Stimulated activated CD4-positive, alpha-beta T cell treated with anti-CD3 and anti-CD28 coated beads, Interleukin-12 subunit alpha, Interleukin-12 subunit beta, amount 100 ng/mL, for 24 hours (primary cell): ENCODE measurements at regions not wholly inside any gene's neighbourhood (a gene's known extent, or its start where the extent isn't known, plus 50 kb on each side); places are given as distances from the start of the nearest gene placed in this dataset.

Experiments used
- DNase-seq, 2 experiments: peaks; one replicate each; pipeline ENCODE4 v3.0.0-alpha.2; 2020; ENCODE audit warnings: low read depth in 2 of 2

- DNase-seq: no peak
Observed at GRCh38 chr5:3954633-3955032, 359.0 kb downstream of the IRX1 start.

GRCh38 chr5:3957658-3958057 is 362.0 kb downstream of the IRX1 start:
- no peak for DNase-seq

DNA sequence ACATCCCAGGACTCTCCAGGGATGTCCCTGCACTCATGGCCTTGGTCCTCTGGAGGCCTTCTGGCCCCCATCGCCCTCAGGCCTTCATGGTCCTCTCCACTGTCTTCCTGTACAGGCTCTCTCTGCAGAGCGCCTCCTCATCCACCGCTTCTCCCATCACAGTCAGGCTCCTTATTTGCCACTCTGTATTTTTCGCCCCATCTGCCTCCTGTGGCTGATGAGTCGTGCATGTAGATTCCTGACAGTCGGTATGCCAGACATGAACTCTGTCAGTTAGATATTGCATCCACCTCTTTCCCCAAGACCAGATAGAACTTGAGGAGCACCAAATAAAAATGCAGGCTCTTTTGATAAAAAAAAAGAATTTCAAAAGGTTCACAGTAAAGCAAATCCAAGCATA is 362.8 kb downstream of the IRX1 start:
- DNase-seq: no peak

DNA sequence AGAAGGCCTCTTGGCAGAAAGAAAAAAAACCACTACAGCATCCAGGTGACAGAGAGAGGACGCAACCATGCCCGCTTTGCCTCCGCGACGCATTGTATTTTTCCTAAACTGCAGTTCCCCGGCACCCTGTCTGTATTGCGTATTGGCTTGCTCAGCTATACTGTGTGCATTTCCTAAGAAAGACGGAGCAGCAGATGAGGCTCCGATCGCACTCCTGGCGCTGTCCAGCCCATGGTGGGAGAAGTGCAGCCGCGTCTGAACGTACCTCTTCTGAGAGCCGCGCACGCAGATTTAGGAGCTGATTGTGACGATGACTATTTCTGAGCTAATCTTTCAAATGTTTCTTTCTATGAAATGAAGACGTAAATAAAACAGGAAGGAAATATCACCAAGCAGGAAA is 366.5 kb downstream of the IRX1 start:
- DNase-seq: no peak

DNA sequence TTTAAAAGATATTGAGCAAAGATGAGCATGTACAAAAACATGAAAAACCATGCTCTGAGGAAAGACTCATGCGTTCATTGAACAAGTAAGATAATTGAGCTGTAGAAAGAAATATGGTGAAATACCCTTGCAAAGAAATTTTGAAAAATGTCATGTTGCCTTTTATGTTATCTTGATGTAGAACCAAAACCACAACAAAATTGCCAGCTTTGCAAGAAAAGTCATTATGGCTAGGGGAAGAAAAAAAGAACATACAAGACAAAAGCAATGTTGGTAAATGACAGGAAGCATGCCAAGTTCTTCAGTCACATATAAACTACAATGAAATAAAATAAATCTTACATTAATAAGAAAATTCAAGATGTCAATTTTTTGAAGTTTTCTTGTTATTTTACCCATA is 368.0 kb downstream of the IRX1 start:
- DNase-seq: no peak

- no peak for DNase-seq
Observed at GRCh38 chr5:3980156-3980555, 384.5 kb downstream of the IRX1 start.

GRCh38 chr5:3987867-3988266 is 392.2 kb downstream of the IRX1 start:
- no peak for DNase-seq

- DNase-seq: no peak
Observed at GRCh38 chr5:3993856-3994473, 398.3 kb downstream of the IRX1 start.

- DNase-seq: no peak
Observed at GRCh38 chr5:3994628-3995027, 399.0 kb downstream of the IRX1 start.

GRCh38 chr5:3995954-3996619 is 400.5 kb downstream of the IRX1 start:
- DNase-seq: no peak

DNA sequence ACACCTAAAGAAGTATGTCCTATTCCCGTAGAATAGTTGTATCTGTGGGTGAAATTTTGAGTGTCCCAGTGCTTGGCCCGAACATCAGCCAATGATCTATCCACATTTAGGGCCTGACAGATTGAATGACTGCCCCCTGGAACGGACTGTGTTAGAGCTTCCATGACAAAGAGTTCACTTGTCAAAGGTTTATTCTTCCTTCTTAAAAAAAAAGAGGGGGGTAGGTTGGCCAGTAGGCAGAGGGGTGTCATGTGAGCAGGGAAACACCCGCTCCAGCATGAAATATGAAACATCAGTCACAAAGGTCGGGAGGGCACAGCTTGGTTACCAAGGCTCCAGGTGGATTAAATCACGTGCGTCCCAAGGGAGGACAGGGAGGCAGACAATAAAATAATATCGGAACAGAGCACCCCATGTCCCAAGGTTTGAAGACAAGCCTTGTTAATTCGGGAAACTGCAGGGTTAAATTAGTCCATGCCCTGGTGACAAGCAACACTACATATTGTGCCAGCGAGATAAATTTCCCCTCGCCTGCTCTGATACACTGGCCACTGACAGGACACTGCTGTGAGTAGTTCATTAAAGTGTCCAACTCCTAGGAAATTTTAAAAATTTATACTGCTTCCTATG is 401.2 kb downstream of the IRX1 start:
- no peak for DNase-seq

- no peak for DNase-seq
Observed at GRCh38 chr5:3997670-3998069, 402.0 kb downstream of the IRX1 start.

DNA sequence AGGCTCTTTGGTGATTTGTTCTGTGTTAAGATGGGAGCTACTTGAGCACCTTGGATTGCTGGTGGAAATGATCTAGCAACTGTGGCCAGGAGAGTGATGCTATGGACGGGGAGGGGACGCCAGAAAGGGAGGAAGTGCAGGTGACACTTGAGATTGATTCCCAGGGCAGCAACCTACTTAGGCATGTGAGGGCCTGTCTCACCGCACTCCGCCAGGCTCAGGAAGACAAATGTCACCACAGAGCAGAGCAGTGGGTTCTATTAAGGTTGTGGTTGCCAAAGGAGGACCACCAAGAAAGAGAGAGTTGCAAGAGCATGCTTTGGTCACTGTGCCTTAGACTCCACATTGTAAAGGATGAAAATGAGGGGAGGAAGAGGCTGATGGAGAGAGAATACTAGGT is 404.3 kb downstream of the IRX1 start:
- DNase-seq: no peak

GRCh38 chr5:4001004-4001403 is 405.4 kb downstream of the IRX1 start:
- DNase-seq: no peak

DNA sequence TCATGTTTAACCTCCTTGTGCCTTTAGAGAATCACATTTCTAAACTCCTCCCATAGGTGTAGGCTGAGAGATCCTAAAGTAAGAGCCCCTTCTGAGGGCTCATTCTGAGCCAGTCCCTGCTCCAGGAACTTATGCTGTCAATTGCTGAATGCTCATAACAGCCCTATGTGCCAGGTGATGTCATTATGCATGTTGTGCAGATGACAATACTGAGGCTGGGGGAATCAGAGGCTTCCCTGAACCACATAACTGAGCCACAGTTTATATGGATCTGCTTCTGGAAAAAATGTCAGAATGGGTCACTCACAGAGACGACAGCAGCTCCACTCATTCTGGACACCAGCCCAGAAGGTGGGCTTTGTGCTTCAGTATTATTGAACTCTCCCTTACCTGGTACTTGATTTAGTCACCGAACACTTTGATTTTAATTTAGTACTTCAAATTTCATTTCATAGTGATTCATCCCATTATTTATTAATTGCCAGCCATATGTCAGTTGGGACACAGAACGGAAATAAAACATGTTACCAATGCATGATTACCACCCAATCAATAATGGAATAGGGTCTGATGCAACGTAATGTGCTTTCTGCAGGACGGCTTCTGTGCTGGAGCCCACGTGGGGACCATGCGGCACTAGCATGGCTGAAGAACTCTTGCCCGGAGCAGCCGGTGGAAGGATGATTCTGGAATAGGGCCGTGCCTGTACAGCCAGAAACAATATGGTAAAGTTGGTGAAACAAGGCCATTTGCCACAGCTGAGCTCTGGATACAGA is 406.3 kb downstream of the IRX1 start:
- no peak for DNase-seq

GRCh38 chr5:4005335-4005734 is 409.7 kb downstream of the IRX1 start:
- DNase-seq: no peak

GRCh38 chr5:4007001-4007400 is 411.4 kb downstream of the IRX1 start:
- no peak for DNase-seq

DNA sequence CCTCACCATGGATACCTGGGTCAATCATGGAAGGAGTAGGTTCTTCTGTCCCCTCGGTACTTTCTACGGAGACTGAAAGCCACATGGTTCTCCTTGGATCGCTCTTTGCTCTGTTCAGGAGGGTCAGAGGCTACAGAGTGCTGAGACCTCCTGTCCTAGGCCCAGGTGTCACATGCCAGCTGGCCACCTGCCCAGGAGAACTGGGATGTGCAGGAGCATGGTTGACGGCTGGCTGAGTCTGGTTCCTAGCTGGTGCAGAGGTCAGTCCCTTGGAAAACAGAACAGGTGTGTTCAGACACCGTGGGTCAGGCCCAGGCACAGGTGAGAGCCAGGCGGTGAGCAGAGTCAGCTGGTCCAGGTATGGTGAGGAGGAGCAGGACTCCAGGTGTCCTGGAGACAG is 416.3 kb downstream of the IRX1 start:
- DNase-seq: no peak

DNA sequence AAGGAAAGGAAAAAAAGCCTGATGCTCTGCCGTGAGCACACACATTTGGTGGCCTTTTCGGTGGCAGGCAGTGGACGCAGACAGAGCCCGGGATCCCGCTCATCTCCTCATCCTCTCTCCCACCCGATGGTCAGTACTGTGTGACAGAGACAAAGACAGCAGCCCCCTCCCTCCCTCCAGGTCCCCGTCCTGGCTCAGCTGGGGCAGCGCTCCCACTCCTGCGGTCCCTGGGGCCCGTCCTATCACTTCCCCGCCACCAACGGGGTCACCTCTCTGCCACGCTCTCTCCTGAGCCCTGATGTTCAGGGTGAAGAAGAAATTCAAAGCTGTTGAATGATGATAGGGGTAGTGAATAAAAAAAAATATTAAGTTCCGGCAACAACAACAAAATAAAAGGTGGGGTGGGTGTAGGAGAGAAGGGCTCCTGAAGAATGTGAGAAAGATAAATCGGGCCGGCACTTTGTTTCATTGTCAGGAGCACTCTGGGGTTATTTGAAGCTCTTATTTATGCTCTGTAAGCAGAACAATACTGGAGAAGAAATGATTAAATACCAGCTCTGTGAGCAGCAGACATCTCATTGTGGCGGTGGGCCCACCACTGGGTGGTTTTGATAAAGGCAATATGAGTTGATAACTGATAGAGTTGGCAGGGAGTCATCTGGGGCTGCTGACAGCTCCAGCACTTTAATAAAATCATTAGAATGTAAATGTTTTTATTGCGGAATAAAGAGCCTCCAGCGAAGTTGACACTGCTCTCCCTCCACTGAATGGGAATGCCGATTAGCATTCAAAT is 417.7 kb downstream of the IRX1 start:
- DNase-seq: no peak

DNA sequence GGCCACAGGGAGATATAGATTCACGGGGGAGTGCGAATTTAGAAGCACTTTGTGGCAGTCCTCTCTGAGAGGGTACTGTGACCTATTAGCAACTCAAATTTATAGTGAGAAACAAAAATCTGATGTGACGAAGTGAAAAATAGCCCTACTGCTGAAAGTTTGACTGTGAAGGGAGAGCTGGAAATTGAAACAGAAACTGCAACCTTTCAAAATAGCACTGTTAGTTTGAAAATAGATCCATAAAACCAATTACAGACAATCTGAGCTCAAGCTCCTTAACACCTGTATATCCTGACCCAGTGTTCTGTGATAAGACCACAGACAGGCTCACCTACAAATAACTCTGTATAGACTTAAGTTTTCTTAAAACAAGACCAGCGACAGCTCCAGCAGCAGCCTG is 420.1 kb downstream of the IRX1 start:
- DNase-seq: no peak

GRCh38 chr5:4017076-4017803 is 421.6 kb downstream of the IRX1 start:
- no peak for DNase-seq
